Fibroblast of skin of right quadriceps (primary cell): ENCODE measurements at regions not wholly inside any gene's neighbourhood (a gene's known extent, or its start where the extent isn't known, plus 50 kb on each side); places are given as distances from the start of the nearest gene placed in this dataset.

Experiments used
- DNase-seq: peaks from one replicate; pipeline ENCODE4 v3.0.0-alpha.2; 2013

- peak; percentile 16 for DNase-seq
Measured at GRCh38 chr9:20112205-20112783, 323.5 kb upstream of the SLC24A2 start.

- no peak for DNase-seq
Measured at GRCh38 chr9:20111173-20111843, 322.5 kb upstream of the SLC24A2 start.

GRCh38 chr9:20095430-20096092, 306.7 kb upstream of the SLC24A2 start:
- DNase-seq = no peak

GRCh38 chr9:20092561-20092960, 303.7 kb upstream of the SLC24A2 start:
- DNase-seq = no peak

GRCh38 chr9:20087481-20087880, 298.6 kb upstream of the SLC24A2 start:
- peak; percentile 1 for DNase-seq

GRCh38 chr9:20085842-20086241, 297.0 kb upstream of the SLC24A2 start:
- no peak for DNase-seq

GRCh38 chr9:20084125-20084524, 295.3 kb upstream of the SLC24A2 start:
- DNase-seq = no peak

- DNase-seq = no peak
Measured at GRCh38 chr9:20083390-20083789, 294.6 kb upstream of the SLC24A2 start.

- DNase-seq = no peak
Measured at GRCh38 chr9:20082831-20083230, 294.0 kb upstream of the SLC24A2 start.

GRCh38 chr9:20082406-20082805, 293.6 kb upstream of the SLC24A2 start:
- DNase-seq = no peak

- no peak for DNase-seq
Measured at GRCh38 chr9:20078246-20078645, 289.4 kb upstream of the SLC24A2 start.

GRCh38 chr9:20074291-20074690, 285.5 kb upstream of the SLC24A2 start:
- DNase-seq = no peak

GRCh38 chr9:20070336-20070735, 281.5 kb upstream of the SLC24A2 start:
- no peak for DNase-seq

- DNase-seq = no peak
Measured at GRCh38 chr9:20065796-20066700, 277.2 kb upstream of the SLC24A2 start.

- DNase-seq = no peak
Measured at GRCh38 chr9:20065046-20065445, 276.2 kb upstream of the SLC24A2 start.

GRCh38 chr9:20054734-20055133, 265.9 kb upstream of the SLC24A2 start:
- no peak for DNase-seq

- no peak for DNase-seq
Measured at GRCh38 chr9:20048985-20049384, 260.1 kb upstream of the SLC24A2 start.

GRCh38 chr9:20048437-20048836, 259.6 kb upstream of the SLC24A2 start:
- no peak for DNase-seq

- peak; percentile 8 for DNase-seq
Measured at GRCh38 chr9:20044686-20045085, 255.8 kb upstream of the SLC24A2 start.

- DNase-seq = no peak
Measured at GRCh38 chr9:20043461-20043860, 254.6 kb upstream of the SLC24A2 start.

GRCh38 chr9:20043035-20043434, 254.2 kb upstream of the SLC24A2 start:
- DNase-seq = no peak

GRCh38 chr9:20042128-20042711, 253.4 kb upstream of the SLC24A2 start:
- no peak for DNase-seq

GRCh38 chr9:20041697-20042081, 252.9 kb upstream of the SLC24A2 start:
- DNase-seq = no peak
